Neural progenitor cell (in vitro differentiated cells): ENCODE measurements at regions not wholly inside any gene's neighbourhood (a gene's known extent, or its start where the extent isn't known, plus 50 kb on each side); places are given as distances from the start of the nearest gene placed in this dataset.

Experiments
- EZH2 ChIP-seq: fragments of 200-600 bp; sonication (generic); IDR thresholded peaks from 2 replicates; pipeline ENCODE4 v1.6.1; 2017; ENCODE audit warnings: antibody characterized with exemption, mild to moderate bottlenecking, moderate library complexity
- EZH2phosphoT487 ChIP-seq: fragments of 200-600 bp; sonication (generic); IDR thresholded peaks from 2 replicates; pipeline ENCODE4 v1.6.1; 2017; ENCODE audit warnings: antibody characterized with exemption
- TF ChIP-seq, protein P1 (sequence below): fragments of 200-600 bp; sonication (generic); IDR thresholded peaks from 2 replicates; pipeline ENCODE4 v1.5.1; 2017; ENCODE audit warnings: antibody characterized with exemption, mild to moderate bottlenecking

DNA sequence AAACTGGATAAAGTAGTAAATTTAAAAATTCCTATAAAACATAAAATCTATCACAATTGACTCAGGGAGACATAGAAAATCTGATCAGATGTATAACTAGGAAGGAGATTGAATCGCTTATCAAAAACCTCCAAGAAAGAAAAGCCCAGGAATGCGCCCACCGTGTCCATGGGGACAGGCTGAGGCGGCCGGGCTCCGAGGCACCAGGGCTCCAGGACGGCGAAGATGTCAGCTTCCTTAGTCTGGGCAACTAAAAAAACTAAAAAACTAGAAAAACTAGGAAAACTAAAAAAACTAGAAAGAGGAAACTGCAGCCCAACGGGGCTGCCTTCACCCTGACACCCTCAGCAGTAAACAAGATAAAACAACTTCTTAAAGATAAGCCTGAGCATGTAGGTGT, 229.0 kb upstream of the RAB4A start:
- TF ChIP-seq, protein P1, sequence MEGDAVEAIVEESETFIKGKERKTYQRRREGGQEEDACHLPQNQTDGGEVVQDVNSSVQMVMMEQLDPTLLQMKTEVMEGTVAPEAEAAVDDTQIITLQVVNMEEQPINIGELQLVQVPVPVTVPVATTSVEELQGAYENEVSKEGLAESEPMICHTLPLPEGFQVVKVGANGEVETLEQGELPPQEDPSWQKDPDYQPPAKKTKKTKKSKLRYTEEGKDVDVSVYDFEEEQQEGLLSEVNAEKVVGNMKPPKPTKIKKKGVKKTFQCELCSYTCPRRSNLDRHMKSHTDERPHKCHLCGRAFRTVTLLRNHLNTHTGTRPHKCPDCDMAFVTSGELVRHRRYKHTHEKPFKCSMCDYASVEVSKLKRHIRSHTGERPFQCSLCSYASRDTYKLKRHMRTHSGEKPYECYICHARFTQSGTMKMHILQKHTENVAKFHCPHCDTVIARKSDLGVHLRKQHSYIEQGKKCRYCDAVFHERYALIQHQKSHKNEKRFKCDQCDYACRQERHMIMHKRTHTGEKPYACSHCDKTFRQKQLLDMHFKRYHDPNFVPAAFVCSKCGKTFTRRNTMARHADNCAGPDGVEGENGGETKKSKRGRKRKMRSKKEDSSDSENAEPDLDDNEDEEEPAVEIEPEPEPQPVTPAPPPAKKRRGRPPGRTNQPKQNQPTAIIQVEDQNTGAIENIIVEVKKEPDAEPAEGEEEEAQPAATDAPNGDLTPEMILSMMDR = no peak
- no peak for TF ChIP-seq EZH2
- TF ChIP-seq EZH2phosphoT487 = no peak
